ENCODE measurements at regions not wholly inside any gene's neighbourhood (a gene's known extent, or its start where the extent isn't known, plus 50 kb on each side); places are given as distances from the start of the nearest gene placed in this dataset.

DNA sequence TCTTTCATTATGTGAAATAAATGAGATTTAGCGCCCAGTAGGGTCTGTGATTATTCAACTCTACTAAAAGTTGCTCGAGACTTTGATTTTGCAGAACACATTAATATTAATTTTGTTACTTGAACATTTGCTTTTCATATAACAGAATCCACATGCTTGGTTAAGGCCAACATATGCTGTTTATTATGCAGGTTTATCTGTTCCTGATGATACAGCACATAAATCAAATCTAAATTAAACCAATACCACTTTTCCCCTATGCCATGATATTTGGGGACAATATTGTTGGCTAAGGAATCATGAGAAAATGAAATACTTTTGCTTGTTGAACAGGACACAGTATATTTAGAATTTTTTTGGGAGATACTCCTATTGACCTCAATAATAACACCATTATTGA is 291.1 kb downstream of the USP25 start:
- DNase-seq, result no peak

- DNase-seq, result no peak
Measured at GRCh38 chr21:16022116-16022515, 292.3 kb downstream of the USP25 start.

DNA sequence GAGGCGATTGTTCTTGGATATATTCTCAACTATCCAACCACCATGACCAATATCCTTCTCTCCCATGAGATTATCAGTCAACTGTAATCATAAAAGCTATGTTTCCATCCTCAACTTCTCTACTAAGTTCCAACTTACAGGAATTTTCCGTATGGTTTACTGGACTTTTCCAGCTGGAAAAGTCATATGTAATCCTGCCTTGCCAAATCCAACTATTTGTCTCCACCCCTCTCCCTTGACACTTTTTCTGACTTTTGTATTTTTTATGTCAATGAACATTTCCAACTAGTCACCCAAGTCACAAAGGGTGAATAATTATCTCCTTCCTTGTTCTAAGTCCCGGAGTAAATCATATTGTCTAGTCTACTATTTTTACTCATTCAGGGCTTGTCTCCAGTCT is 293.1 kb downstream of the USP25 start:
- no peak for DNase-seq

GRCh38 chr21:16028142-16028541 is 298.4 kb downstream of the USP25 start:
- DNase-seq, result no peak

DNA sequence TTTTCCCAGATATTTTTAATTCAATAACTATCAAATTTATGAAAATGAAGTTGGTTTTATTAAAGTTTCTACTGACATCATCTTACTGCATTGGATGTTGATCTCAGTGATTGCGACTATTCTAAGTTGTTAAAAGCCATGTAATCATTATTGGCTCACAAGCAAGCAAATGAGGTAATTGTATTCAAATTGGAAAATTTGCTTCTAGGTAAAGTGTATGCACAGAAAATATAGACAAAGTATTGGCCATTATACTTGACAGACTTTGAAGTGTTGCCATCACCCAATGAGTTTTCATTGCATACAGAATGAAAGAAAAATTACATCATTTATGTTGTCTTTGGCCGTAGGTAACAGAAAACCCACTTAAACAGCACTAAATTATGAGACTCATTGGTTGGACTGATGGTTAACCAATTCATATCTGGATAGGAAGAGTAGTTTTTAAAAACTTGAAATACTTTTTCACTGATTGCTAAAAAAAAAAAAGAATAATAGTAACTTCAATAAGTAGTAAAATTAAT is 299.2 kb downstream of the USP25 start:
- DNase-seq, result no peak

GRCh38 chr21:16033193-16033592 is 303.4 kb downstream of the USP25 start:
- no peak for DNase-seq

DNA sequence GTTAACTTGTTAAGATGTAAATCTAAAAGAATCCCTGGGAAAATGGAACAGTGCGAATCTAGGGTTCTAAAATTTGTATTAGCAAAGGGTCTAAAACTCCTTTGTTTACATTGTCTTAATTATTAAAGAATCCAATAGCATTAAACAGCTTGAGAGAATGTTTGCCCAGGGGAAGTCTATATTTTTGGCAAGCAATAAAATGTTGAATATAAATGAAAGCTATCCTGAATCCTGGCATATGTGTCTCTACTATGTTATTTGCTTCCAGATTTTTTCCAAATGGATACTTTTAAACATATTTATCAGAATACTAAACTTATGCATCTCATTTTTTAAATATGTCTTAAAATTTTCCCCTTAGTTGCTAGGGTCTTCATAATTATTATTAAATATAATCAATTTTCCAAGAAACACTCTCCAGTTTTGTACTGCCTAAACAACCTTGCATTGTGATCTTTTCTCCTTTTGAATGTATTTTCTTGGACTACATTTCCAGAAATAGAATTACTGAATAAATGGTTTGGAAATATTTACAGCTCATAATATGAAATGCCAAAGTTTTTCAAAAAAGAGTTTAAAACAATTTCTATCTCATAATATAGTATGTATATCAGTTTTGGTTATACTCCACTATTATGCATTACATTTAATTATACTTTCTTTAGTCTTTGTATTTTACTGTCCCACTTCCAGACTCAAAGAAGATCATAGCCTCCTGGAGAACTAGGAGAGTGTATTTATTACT is 304.8 kb downstream of the USP25 start:
- DNase-seq, result no peak

DNA sequence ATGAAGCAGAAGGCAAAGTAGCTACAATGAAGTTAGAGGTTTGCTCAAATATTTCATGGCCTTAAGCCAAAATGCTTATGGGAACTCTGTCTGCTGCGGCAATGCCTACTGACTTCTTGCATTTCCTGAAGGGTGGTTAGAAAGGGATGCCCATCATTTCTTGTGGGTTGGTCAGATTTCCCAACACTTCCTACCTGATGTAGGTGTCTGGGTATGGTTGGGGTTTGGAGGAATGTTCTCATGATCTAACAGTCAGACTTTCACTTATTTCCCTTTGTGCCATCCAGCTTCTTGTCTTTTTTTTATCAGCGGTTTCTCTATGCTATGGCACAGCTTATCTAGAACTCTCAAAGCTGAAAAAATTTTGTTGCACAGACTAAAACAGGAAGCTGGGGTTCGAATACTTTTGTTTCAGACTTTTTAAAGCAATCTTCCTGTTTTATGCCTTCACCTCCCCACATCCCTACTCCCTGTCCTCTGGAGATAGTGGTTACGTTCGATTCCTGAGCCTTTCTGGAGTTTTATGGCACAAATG is 307.7 kb downstream of the USP25 start:
- DNase-seq, result no peak

GRCh38 chr21:16040601-16041000 is 310.8 kb downstream of the USP25 start:
- DNase-seq, result no peak

GRCh38 chr21:16044676-16045075 is 314.9 kb downstream of the USP25 start:
- DNase-seq, result no peak

DNA sequence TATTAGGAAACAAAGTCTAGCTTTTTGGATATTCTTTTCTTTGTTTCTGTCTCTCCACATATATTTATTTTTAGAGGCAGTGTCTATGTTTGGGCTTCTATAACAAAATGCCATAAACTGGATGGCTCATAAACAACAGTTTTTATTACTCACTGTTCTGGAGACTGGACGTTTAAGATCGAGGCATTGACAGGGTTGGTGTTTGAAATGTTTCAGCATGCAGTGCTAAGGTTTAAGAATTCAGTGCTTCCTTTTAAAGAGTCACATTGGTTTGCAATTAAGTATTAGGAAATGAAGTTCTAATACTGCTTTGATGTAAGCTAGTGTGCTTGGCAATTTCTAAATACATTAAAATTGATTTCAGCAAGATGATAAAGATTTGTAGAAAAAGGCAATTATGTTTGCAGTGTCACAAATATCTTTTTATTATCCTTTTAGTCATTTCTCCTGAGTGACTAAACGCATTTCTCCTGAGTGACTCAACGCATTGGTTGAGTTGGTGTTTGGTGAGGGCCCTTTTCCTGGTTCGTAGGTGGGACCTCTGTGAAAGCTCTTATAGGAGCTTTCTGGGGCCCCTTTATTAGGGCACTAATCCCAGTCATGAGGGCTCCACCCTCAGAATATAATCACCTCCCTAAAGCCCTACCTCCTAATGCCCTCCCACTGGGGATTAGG is 317.0 kb downstream of the USP25 start:
- DNase-seq, result no peak

DNA sequence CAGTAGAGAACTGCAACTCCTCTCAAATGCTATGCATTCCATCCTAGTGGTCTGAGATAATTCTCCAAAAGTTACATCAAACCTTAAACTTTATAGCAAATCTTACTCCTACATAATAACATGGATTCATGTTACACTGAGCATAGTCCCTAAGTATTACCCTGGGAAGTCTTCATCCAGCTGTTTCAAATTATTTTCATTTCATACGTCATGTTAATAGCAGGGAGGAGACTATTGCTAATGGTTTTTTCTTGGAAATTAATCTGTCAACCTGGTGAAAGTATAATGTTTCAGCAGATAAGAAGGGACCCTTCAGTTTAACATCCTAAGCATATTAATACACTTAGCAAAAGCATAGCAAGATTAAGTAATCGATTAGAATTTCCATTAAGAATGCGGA is 318.1 kb downstream of the USP25 start:
- no peak for DNase-seq

- DNase-seq, result no peak
Measured at GRCh38 chr21:16055014-16055413, 325.2 kb downstream of the USP25 start.

- DNase-seq, result no peak
Measured at GRCh38 chr21:16058896-16059295, 329.1 kb downstream of the USP25 start.

- DNase-seq, result no peak
Measured at GRCh38 chr21:16059981-16060380, 330.2 kb downstream of the USP25 start.

DNA sequence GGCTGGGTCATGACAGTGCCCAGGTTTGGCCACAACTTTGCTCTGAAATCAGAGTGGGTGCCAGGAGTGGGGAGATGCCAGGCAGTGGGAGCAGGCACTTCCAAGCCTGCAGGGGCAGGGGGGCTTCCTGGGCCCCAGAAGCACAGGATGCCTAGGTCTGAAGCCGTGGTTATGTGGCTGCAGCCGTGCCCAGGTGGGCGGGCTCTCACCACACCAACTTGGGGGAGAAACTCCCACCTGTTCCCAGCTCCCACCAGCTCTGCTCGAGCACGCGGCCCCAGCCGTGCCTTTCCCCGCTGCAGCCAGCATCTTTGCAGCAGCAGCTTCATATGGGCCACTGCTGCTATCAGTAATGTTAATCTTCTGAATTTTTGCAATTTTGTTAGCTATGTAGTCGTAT is 331.4 kb downstream of the USP25 start:
- DNase-seq, result no peak

DNA sequence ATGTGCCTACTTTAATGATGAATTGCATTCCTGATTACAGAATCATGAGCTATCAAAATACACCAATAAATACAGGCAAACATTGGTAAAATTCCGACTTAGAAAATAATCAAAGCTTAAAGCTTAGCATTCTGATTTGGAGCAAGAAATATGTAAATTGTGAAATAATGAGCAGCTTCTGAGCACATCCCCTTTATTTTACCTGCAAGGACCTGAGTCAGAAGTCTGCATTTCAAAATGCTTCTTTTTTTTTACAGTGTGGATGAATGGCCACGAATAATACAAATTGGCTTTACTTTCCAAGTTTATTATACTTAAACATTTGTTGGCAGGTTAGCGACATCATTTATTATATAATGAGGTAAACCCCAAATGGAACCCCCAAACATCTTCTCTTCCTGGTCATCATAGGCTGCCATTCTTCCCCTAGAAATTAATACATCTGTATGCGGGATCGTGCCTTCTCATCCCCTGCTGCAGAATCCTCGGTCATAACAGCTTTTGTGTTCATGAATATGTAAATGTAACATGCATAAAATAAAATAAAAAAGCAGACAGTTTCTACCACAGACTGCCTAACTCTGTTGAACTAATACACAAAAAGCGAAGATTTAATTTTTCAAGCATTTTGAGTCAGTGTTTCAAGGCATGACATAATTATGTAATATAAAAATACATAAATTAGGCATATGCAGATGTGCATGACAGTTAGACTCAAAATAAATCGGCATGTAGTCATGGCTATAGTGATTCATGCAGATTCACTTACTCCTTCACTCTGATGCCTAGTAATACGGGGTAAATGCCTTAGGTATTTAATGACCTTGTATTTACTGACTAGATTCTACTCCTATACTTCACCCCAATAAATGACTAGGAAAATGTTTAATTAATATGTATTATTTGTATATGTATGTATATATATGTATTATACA is 339.7 kb downstream of the USP25 start:
- DNase-seq, result no peak

DNA sequence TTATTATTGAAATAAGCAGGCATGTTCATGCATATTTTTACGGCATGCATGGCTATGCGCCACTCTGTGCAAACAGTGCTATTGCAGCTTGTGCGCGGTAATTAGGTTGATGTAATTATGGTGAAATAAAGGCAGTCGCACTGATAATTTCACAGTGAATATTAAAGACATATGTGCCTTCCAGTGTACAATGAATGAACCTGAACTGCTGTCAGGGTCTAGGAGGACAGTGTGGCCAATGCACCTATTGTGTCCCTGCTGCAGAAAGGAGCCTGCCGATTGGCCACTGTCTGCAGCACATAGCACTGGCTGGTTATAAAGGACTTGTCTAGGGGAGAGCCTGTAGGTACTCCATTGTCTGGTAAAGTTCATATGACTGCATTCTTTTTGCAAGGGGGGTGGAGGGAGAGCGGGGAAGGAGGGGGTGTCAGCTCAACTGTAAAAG is 340.4 kb downstream of the USP25 start:
- DNase-seq, result no peak

DNA sequence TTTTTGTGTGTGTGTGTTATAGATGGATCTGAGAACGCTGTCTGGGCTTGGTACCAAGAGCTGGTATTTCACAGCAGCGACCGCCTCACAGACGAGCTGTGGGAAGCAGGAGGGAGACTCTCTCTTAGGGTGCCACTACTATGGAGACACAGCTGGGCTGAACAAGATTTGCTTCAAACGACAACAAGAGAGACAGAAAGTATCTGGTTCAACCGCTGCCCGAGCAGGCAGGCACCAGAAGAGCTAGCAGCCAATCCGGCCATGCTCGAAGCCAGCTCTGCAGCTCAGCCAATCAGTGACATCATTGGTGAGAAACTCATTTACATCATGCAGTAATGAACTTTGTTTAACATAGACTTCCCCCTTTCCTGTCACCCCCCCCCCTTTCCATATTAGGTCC is 341.3 kb downstream of the USP25 start:
- no peak for DNase-seq

DNA sequence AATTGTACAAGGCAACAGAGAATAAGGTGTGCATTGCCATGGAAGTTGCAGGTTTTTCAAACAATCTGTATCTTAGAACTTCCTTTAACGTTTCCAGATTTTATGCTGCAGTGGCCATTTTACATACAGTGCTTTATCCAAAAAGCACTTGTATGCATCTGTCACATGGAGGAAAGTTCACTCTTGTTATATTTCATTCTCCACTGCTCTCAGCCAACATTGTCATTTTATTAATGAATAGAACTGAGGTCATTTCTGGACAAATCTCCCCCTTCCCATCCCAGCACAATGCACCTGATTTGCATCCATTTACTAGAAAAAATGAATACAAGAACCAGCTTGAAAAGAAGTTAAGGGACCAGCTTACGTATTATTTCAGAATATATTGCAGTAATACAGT is 342.0 kb downstream of the USP25 start:
- DNase-seq, result no peak

DNA sequence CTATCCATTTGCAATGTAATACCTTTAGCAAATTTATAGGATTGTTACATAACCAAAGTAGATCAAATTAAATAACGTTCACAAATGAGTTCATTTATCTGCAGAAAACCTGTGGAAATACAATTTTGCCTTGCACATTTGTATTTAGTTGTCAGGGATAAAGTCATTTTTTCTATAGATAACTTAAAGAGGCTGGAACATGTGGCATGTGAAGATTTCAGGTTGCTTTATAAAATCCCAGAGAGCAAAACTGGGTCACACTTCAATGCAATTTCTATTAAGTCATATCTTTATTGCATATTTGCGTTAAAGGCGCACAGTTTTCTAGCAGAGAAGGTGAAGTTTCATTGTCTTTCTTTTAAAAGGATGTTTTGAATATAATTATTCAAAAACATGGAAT is 342.4 kb downstream of the USP25 start:
- no peak for DNase-seq

DNA sequence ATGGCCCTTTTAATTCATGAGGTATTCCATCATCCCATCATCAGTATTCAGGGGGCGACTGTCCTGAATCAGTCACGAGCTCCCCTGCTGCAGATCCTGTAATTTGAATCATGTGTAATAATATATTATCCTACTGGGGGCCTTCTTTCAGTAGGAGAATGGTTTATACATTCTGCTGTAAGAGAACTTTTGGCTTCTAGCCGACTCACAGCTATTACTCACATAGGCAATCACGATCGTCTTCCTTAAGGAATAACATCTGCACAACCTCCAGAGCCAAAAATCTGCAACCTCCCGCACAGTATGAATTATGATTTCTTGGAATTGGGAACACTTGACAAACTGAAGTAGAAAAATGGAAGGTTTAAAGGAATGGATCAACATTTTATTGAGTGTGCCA is 343.0 kb downstream of the USP25 start:
- DNase-seq, result no peak

DNA sequence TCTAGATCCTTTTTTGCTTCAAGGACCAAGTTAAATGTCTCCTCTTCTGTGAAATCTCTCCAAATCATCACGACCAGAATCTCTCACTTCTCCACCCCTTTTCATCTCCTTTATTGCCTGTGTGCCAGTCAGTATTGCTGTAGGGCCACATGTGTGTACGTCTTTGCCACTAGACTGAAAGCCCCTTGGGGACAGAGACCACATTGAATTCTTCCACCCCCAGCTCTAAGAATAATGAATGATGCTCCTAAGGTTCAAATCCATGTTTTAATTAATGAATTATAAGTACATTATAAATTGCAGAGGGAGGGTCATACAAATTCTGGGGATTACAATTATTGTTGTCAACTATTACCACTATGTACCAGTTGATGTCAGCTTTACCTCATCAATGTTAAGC is 343.8 kb downstream of the USP25 start:
- DNase-seq, result no peak

Measured in stimulated activated naive CD4-positive, alpha-beta T cell (primary cell).